Lower leg skin (tissue), 3 donors: ENCODE measurements at regions not wholly inside any gene's neighbourhood (a gene's known extent, or its start where the extent isn't known, plus 50 kb on each side); places are given as distances from the start of the nearest gene placed in this dataset.

Experiments
- CTCF ChIP-seq, 3 donors: fragments of 450-650 bp; IDR thresholded peaks; one replicate each; pipeline ENCODE4 v1.5.1; 2016; ENCODE audit warnings: antibody characterized with exemption in 3 of 3, mild to moderate bottlenecking in 3 of 3, moderate library complexity in 2 of 3
- POLR2A ChIP-seq, 2 donors: fragments of 450-650 bp; IDR thresholded peaks; one replicate each; pipeline ENCODE4 v1.6.1; 2016 to 2017; ENCODE audit warnings: antibody characterized with exemption in 2 of 2, mild to moderate bottlenecking in 1 of 2, moderate library complexity in 1 of 2

GRCh38 chr3:170653801-170654200 is 67.9 kb upstream of the SLC7A14 start:
- TF ChIP-seq POLR2A (IDR thresholded peaks at IDR 0.05) (no peak), CTCF (IDR thresholded peaks at IDR 0.05) (no peak)
